Prostate gland (tissue), 2 donors: ENCODE measurements at regions not wholly inside any gene's neighbourhood (a gene's known extent, or its start where the extent isn't known, plus 50 kb on each side); places are given as distances from the start of the nearest gene placed in this dataset.

Source experiments
- CTCF ChIP-seq, 4 experiments: fragments of 200-600 bp in 2 of 4; fragments of 450-650 bp in 2 of 4; sonication (generic) in 2 of 4; IDR thresholded peaks; 1 replicate in 3 of 4; 2 replicates in 1 of 4; pipeline ENCODE4 v1.5.1; 2016 to 2019; ENCODE audit warnings: antibody characterized with exemption in 4 of 4, mild to moderate bottlenecking in 2 of 4, moderate library complexity in 2 of 4
- POLR2A ChIP-seq: fragments of 450-650 bp; IDR thresholded peaks from one replicate; pipeline ENCODE4 v1.6.1; 2016; ENCODE audit warnings: antibody characterized with exemption, mild to moderate bottlenecking
- POLR2AphosphoS5 ChIP-seq: sonication (generic); formaldehyde crosslinking; IDR thresholded peaks from one replicate; pipeline ENCODE4 v1.6.1; 2017; ENCODE audit warnings: antibody characterized with exemption

GRCh38 chr16:19963301-19963700 is 78.7 kb upstream of the GPRC5B start:
- TF ChIP-seq CTCF (IDR thresholded peaks at IDR 0.05) (no peak), POLR2AphosphoS5 (peak; percentile 85), POLR2A (no peak)
